Activated naive CD8-positive, alpha-beta T cell treated with anti-CD3 and anti-CD28 coated beads, Interleukin-2, amount 10 ng/mL, durations not matched to agents 7 days and 5 days (primary cell): ENCODE measurements at regions not wholly inside any gene's neighbourhood (a gene's known extent, or its start where the extent isn't known, plus 50 kb on each side); places are given as distances from the start of the nearest gene placed in this dataset.
"Not testable (repeated sequence)": the region's sequence is repeated elsewhere in the genome, so short reads cannot be mapped to it uniquely, and the experiment has no call there.

ENCODE experiments used
- ATAC-seq: fragments of 150-1000 bp; cut with Tn5 transposase; one replicate; pipeline ENCODE4 v1.10.0; 2021; ENCODE audit warnings: low read depth, moderate library complexity
- POLR2A ChIA-PET: fragments of 350-600 bp; sonication (Branson Sonifier 250); formaldehyde crosslinking; loops from one replicate; lab custom pipeline; 2021; ENCODE audit warnings: antibody characterized with exemption; lab: Charles Lee
- DNase-seq: peaks from one replicate; pipeline ENCODE4 v3.0.0; 2021
- H3K27ac Mint-ChIP-seq: one replicate; pipeline ENCODE4 v1.8.0; 2022; ENCODE audit warnings: mild to moderate bottlenecking, mixed read lengths
- H3K27me3 Mint-ChIP-seq: one replicate; pipeline ENCODE4 v1.8.0; 2022; ENCODE audit warnings: mild to moderate bottlenecking, moderate library complexity, mixed read lengths
- H3K36me3 Mint-ChIP-seq: one replicate; pipeline ENCODE4 v1.8.0; 2021; ENCODE audit warnings: mild to moderate bottlenecking, mixed read lengths
- H3K4me1 Mint-ChIP-seq: one replicate; pipeline ENCODE4 v1.8.0; 2021; ENCODE audit warnings: mixed read lengths
- H3K4me3 Mint-ChIP-seq: one replicate; pipeline ENCODE4 v1.8.0; 2022; ENCODE audit warnings: mild to moderate bottlenecking, moderate library complexity, mixed read lengths
- H3K9me3 Mint-ChIP-seq: one replicate; pipeline ENCODE4 v1.8.0; 2021; ENCODE audit warnings: mixed read lengths

- Mint-ChIP-seq H3K4me1 (no peaks in the 10 kb centered on the region), H3K4me3 (no peak overlapping the region), H3K27me3 (no peaks in the 10 kb centered on the region), H3K27ac (no peak overlapping the region), H3K9me3 (peaks cover 6% of the 10 kb centered on the region), H3K36me3 (no peaks in the 10 kb centered on the region)
- ATAC-seq, result no peak
- no peak for DNase-seq
- POLR2A ChIA-PET, result no interaction called here
Observed at GRCh38 chr1:95660736-95661135, 426.7 kb downstream of the RWDD3 start.

DNA sequence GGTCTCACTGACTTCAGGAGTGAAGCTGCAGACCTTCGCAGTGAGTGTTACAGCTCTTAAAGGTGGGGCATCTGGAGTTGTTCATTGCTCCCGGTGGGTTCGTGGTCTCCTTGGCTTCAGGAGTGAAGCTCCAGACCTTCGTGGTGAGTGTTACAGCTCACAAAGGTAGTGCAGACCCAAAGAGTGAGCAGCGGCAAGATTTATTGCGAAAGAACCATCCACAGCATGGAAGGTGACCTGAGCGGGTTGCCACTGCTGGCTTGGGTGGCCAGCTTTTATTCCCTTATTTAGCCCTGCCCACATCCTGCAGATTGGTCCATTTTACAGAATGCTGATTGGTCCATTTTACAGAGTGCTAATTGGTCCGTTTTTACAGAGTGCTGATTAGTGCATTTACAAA lies 429.5 kb downstream of the RWDD3 start:
- not testable (repeated sequence) for ATAC-seq, H3K4me1 Mint-ChIP-seq

DNA sequence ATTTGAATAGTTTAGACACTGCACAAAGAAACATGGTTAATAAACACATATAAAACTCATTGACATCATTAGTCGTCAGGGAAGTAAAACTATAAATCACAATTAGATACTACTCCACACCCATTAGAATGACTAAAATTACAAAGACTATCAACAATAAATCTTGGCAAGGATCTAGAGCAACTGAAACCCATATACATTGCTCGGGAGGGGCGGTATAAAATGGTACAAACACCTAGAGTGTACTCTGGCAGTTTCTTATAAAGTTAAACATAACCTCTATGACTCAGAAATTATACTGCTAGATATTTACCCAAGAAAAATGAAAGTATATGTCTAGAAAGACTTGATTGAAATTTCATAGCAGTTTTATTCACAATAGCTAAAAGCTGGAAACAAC lies 434.2 kb downstream of the RWDD3 start:
- POLR2A ChIA-PET, result no interaction called here
- no peaks in the 10 kb centered on the region for H3K27me3 Mint-ChIP-seq

More for the DNA sequence above, 429.5 kb downstream of the RWDD3 start:
- DNase-seq, POLR2A ChIA-PET, H3K9me3 Mint-ChIP-seq, H3K4me3 Mint-ChIP-seq, H3K27ac Mint-ChIP-seq, H3K36me3 Mint-ChIP-seq, H3K27me3 Mint-ChIP-seq: not testable (repeated sequence)

GRCh38 chr1:95669638-95670037 lies 435.6 kb downstream of the RWDD3 start:
- H3K27ac Mint-ChIP-seq, H3K9me3 Mint-ChIP-seq, H3K36me3 Mint-ChIP-seq, H3K4me3 Mint-ChIP-seq, H3K27me3 Mint-ChIP-seq, H3K4me1 Mint-ChIP-seq, POLR2A ChIA-PET, ATAC-seq: not testable (repeated sequence)
- DNase-seq, result peak; percentile 18

More for the DNA sequence above, 434.2 kb downstream of the RWDD3 start:
- no peak for DNase-seq
- Mint-ChIP-seq H3K9me3 (peaks cover 4% of the 10 kb centered on the region), H3K4me1 (no peaks in the 10 kb centered on the region), H3K36me3 (no peaks in the 10 kb centered on the region), H3K27ac (no peak overlapping the region), H3K4me3 (no peak overlapping the region)
- ATAC-seq, result no peak

DNA sequence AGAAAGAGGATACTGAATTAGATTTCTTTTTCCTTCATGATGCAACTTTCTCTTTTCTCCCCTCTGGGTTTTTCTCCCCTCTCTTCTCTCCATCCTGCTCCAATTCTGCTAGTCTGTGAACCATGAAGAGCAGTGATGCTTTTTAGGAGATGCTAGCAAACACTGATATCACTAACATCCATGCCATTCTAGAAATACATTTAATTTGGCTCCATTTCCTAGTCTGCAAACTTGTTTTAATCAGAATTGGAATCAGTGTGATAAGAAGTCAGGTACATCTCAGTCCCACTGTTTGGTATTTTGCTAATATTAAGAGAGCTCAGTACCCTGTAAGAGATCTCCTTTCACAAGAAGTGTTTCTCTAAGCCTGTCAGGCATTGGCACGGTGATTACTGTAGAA lies 437.1 kb downstream of the RWDD3 start:
- Mint-ChIP-seq H3K27ac (no peak overlapping the region), H3K9me3 (peaks cover 4% of the 10 kb centered on the region), H3K4me3 (no peak overlapping the region), H3K4me1 (no peaks in the 10 kb centered on the region), H3K27me3 (no peaks in the 10 kb centered on the region), H3K36me3 (no peaks in the 10 kb centered on the region)
- ATAC-seq (no peak), DNase-seq (no peak)
- POLR2A ChIA-PET, result no interaction called here

DNA sequence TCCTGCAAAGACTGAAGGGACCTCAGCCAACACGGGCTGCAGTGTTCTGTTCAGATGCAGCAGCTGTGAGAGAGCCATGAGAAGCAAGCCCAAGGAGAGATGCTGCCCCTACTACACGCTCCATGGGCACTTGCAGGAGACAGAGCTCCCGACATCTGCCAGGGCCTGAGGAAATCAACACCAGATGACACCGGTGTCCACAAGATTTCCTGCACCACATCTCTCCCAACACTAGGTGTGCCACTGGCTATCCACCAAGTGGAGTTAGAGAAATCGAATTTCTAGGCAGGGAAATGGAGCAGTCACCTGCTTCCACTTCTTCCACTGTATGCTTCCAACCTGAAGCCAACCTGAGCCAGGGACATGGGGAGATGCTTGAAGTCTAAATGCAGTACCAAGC lies 445.3 kb downstream of the RWDD3 start:
- no peak overlapping the region for H3K4me3 Mint-ChIP-seq
- H3K27me3 Mint-ChIP-seq, result no peaks in the 10 kb centered on the region
- DNase-seq, result no peak
- POLR2A ChIA-PET, result interaction anchor here (0.5 kb wide), 1 partner anchor 302 kb away, joined by 4 read pairs; no protein-coding TSS in a partner anchor
- H3K27ac Mint-ChIP-seq, result no peak overlapping the region
- ATAC-seq, result no peak
- H3K9me3 Mint-ChIP-seq, result no peaks in the 10 kb centered on the region
- no peaks in the 10 kb centered on the region for H3K4me1 Mint-ChIP-seq
- no peaks in the 10 kb centered on the region for H3K36me3 Mint-ChIP-seq

- DNase-seq, result no peak
- Mint-ChIP-seq H3K27me3 (no peaks in the 10 kb centered on the region), H3K36me3 (no peaks in the 10 kb centered on the region), H3K4me1 (no peaks in the 10 kb centered on the region), H3K9me3 (no peaks in the 10 kb centered on the region), H3K4me3 (no peak overlapping the region), H3K27ac (no peak overlapping the region)
- POLR2A ChIA-PET, result no interaction called here
- no peak for ATAC-seq
Observed at GRCh38 chr1:95685081-95685480, 451.1 kb downstream of the RWDD3 start.

DNA sequence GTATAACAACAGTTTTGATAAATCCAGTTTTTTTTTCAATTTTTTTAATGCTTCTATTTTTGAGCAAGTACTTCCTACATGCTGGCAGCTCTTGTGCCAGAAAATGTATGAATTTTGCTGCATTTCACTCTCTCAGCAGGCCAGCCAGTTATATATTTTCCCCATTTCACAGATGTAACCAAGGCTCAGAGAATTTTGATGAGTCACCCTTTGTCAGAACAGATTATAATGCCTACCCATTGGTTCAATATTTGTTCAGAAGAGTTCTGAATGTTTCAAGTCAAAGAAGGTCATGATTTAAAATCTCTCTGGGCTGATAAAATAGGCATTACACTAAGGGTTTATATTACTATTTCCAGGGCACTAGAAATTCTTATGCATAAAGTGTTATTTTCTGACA lies 452.2 kb downstream of the RWDD3 start:
- Mint-ChIP-seq H3K36me3 (no peaks in the 10 kb centered on the region), H3K9me3 (no peaks in the 10 kb centered on the region), H3K4me1 (no peaks in the 10 kb centered on the region), H3K4me3 (no peak overlapping the region), H3K27me3 (no peaks in the 10 kb centered on the region), H3K27ac (no peak overlapping the region)
- no peak for DNase-seq
- ATAC-seq, result no peak
- POLR2A ChIA-PET, result no interaction called here

DNA sequence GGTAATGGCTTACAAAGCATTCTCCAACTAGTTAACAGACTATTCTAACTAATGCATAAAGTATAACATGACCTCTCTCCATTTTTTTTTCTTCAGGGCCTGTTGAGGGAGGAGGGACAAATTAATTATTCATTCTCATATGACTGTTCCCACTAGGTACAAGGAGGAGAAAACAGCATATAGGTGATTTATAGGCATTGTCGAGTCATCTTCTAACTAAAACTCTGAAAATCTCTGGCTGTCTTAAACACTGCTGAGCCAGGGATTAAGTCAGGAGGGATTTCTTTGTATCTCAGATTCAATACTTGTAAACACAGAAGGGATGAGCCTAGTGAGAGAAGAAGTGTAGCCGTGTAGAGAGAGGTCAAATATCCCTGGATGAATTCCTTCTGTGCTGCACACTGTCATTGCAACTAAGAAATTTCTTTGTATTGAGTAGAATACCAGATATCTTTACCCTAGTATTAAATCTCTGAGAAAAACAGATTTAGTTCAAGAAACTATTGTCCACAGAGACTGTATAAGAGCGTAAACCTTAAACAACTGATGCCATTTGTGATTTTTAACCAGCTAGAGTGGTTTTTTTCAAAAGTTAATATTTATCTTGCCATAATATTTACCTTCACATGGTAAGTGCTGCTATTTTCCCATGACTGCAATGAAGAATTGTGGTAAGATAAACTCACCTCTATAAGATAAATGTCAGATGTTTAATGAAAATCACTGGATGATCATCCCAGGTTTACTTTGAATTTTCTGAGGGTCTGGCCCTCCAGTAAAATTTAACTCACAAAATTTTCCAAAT lies 465.3 kb downstream of the RWDD3 start:
- H3K4me3 Mint-ChIP-seq, result no peak overlapping the region
- POLR2A ChIA-PET, result no interaction called here
- no peaks in the 10 kb centered on the region for H3K4me1 Mint-ChIP-seq
- H3K9me3 Mint-ChIP-seq, result no peaks in the 10 kb centered on the region
- no peak overlapping the region for H3K27ac Mint-ChIP-seq
- no peaks in the 10 kb centered on the region for H3K27me3 Mint-ChIP-seq
- no peaks in the 10 kb centered on the region for H3K36me3 Mint-ChIP-seq
- ATAC-seq (no peak), DNase-seq (no peak)

GRCh38 chr1:95701450-95702173 lies 467.6 kb downstream of the RWDD3 start:
- no peak for ATAC-seq
- POLR2A ChIA-PET, result no interaction called here

GRCh38 chr1:95703046-95703445 lies 469.0 kb downstream of the RWDD3 start:
- no peaks in the 10 kb centered on the region for H3K27me3 Mint-ChIP-seq
- ATAC-seq (no peak), DNase-seq (no peak)
- no peaks in the 10 kb centered on the region for H3K36me3 Mint-ChIP-seq
- H3K27ac Mint-ChIP-seq, result no peak overlapping the region
- no peaks in the 10 kb centered on the region for H3K4me1 Mint-ChIP-seq
- POLR2A ChIA-PET, result no interaction called here
- peaks cover 2% of the 10 kb centered on the region for H3K9me3 Mint-ChIP-seq
- no peak overlapping the region for H3K4me3 Mint-ChIP-seq

More at GRCh38 chr1:95701450-95702173, 467.6 kb downstream of the RWDD3 start:
- H3K4me3 Mint-ChIP-seq, result no peak overlapping the region
- H3K27ac Mint-ChIP-seq, result no peak overlapping the region
- H3K27me3 Mint-ChIP-seq, result no peaks in the 10 kb centered on the region
- DNase-seq, result no peak
- H3K36me3 Mint-ChIP-seq, result no peaks in the 10 kb centered on the region
- no peaks in the 10 kb centered on the region for H3K9me3 Mint-ChIP-seq
- no peaks in the 10 kb centered on the region for H3K4me1 Mint-ChIP-seq

- H3K27me3 Mint-ChIP-seq, result no peaks in the 10 kb centered on the region
- no peaks in the 10 kb centered on the region for H3K4me1 Mint-ChIP-seq
- ATAC-seq, result no peak
- POLR2A ChIA-PET, result no interaction called here
- no peak overlapping the region for H3K4me3 Mint-ChIP-seq
- peaks cover 2% of the 10 kb centered on the region for H3K9me3 Mint-ChIP-seq
- H3K27ac Mint-ChIP-seq, result no peak overlapping the region
- no peaks in the 10 kb centered on the region for H3K36me3 Mint-ChIP-seq
- DNase-seq, result no peak
Observed at GRCh38 chr1:95716097-95716496, 482.1 kb downstream of the RWDD3 start.

DNA sequence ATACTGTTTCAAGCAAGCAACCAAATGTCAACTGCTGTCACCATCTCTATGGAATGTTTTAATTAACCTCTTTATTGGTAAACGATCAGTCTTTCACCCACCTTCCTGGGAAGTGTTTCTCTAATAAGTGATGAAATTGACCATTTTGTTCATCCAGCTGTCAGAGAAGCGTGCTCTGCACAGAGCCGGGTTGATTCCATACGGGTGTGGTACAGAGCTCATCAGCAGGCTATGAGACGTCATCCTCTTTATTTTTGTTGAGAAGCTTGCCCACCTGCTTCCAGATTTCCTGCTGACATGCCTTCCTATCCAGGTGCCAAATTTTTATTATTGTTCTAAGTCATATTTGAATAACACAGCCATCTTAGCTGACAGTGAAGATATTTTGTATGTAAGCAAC lies 482.5 kb downstream of the RWDD3 start:
- Mint-ChIP-seq H3K27ac (no peak overlapping the region), H3K36me3 (no peaks in the 10 kb centered on the region), H3K4me1 (no peaks in the 10 kb centered on the region), H3K4me3 (no peak overlapping the region), H3K9me3 (peaks cover 2% of the 10 kb centered on the region), H3K27me3 (no peaks in the 10 kb centered on the region)
- POLR2A ChIA-PET, result no interaction called here
- ATAC-seq (no peak), DNase-seq (no peak)

- Mint-ChIP-seq H3K4me1 (no peaks in the 10 kb centered on the region), H3K9me3 (peaks cover 2% of the 10 kb centered on the region), H3K36me3 (no peaks in the 10 kb centered on the region), H3K4me3 (no peak overlapping the region), H3K27me3 (no peaks in the 10 kb centered on the region), H3K27ac (no peak overlapping the region)
- POLR2A ChIA-PET, result no interaction called here
- DNase-seq (no peak), ATAC-seq (no peak)
Observed at GRCh38 chr1:95723346-95723745, 489.3 kb downstream of the RWDD3 start.
